ENCODE measurements at regions not wholly inside any gene's neighbourhood (a gene's known extent, or its start where the extent isn't known, plus 50 kb on each side); places are given as distances from the start of the nearest gene placed in this dataset.

- no peak for TF ChIP-seq ZFP3 (CRISPR knock-in tag; IDR thresholded peaks at IDR 0.05)
- no peak for TF ChIP-seq CREB5 (CRISPR knock-in tag; IDR thresholded peaks at IDR 0.05; ENCODE audit: low read depth)
- no peak for TF ChIP-seq ISL1 (CRISPR knock-in tag; IDR thresholded peaks at IDR 0.05)
- no peak for TF ChIP-seq ZFP30 (CRISPR knock-in tag; IDR thresholded peaks at IDR 0.05)
- TF ChIP-seq ARNTL (CRISPR knock-in tag; IDR thresholded peaks at IDR 0.05; ENCODE audit: borderline replicate concordance, low read depth) = no peak
- TF ChIP-seq TCF4 (CRISPR knock-in tag; IDR thresholded peaks at IDR 0.05; ENCODE audit: borderline replicate concordance) = no peak
- no peak for TF ChIP-seq PATZ1 (CRISPR knock-in tag; IDR thresholded peaks at IDR 0.05; ENCODE audit: borderline replicate concordance)
- TF ChIP-seq ESRRG (CRISPR knock-in tag; IDR thresholded peaks at IDR 0.05) = no peak
Measured at GRCh38 chr12:75951399-75952278, 79.9 kb downstream of the PHLDA1 start.

Data from SK-N-SH treated with all-trans-retinoic acid at 6 μM for 48 hours (cell line).